ENCODE measurements at regions not wholly inside any gene's neighbourhood (a gene's known extent, or its start where the extent isn't known, plus 50 kb on each side); places are given as distances from the start of the nearest gene placed in this dataset.

DNA sequence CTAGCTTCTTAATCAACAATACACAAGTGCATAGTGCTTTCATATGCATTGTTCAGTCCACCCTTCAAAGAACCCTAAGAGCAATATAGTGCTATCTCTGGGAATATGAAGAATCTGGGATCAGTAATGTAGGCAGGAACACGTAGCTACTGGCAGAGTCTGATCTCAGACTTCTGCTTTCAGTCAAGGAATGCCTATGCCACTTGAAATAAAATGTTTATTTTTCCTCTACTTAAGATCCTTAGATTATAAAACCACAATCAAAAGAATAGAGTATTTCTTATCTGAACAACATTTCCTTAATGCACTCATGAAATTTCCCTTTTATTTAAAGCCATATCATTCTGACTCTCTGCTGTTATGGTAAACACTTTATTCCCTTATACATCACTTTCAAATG is 1407.8 kb upstream of the C9orf72 start:
- TF ChIP-seq, protein P1, sequence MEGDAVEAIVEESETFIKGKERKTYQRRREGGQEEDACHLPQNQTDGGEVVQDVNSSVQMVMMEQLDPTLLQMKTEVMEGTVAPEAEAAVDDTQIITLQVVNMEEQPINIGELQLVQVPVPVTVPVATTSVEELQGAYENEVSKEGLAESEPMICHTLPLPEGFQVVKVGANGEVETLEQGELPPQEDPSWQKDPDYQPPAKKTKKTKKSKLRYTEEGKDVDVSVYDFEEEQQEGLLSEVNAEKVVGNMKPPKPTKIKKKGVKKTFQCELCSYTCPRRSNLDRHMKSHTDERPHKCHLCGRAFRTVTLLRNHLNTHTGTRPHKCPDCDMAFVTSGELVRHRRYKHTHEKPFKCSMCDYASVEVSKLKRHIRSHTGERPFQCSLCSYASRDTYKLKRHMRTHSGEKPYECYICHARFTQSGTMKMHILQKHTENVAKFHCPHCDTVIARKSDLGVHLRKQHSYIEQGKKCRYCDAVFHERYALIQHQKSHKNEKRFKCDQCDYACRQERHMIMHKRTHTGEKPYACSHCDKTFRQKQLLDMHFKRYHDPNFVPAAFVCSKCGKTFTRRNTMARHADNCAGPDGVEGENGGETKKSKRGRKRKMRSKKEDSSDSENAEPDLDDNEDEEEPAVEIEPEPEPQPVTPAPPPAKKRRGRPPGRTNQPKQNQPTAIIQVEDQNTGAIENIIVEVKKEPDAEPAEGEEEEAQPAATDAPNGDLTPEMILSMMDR (IDR thresholded peaks at IDR 0.05; ENCODE audit: low read depth, low read length): no peak
- TF ChIP-seq EZH2phosphoT487 (IDR thresholded peaks at IDR 0.05; ENCODE audit: low read depth): no peak
